CD14-positive monocyte (primary cell): ENCODE measurements at regions not wholly inside any gene's neighbourhood (a gene's known extent, or its start where the extent isn't known, plus 50 kb on each side); places are given as distances from the start of the nearest gene placed in this dataset.

Source experiments
- DNase-seq, 3 donors: peaks; one replicate each; pipeline ENCODE4 v3.0.0-alpha.2; 2011 to 2022
- H2AFZ ChIP-seq: 2 replicates; pipeline ENCODE4 v1.6.0; 2012; ENCODE audit warnings: mild to moderate bottlenecking, low read depth, low read length, inconsistent platforms; ENCODE audit not compliant: insufficient read depth, poor library complexity, severe bottlenecking
- H3K27ac ChIP-seq, 2 donors: 1 replicate in 1 of 2; 2 replicates in 1 of 2; pipeline ENCODE4 v1.5.1; 2012 to 2013; ENCODE audit warnings: low read length in 2 of 2, control low read depth in 1 of 2, inconsistent platforms in 1 of 2, low read depth in 1 of 2, mild to moderate bottlenecking in 1 of 2
- H3K27me3 ChIP-seq, 2 donors: one replicate each; pipeline versions ENCODE4 v1.6.0 to v1.6.1; 2011 to 2013; ENCODE audit warnings: low read length in 2 of 2; ENCODE audit not compliant: control insufficient read depth in 2 of 2, insufficient read depth in 2 of 2
- H3K36me3 ChIP-seq, 2 donors: replicated peaks in 1 of 2; 1 replicate in 1 of 2; 2 replicates in 1 of 2; pipeline versions ENCODE4 v1.5.1 to v1.6.1; 2012 to 2013; ENCODE audit warnings: low read length in 2 of 2, control low read depth in 1 of 2, inconsistent platforms in 1 of 2, mild to moderate bottlenecking in 1 of 2; ENCODE audit not compliant: insufficient read depth in 2 of 2, control insufficient read depth in 1 of 2
- H3K4me1 ChIP-seq, 2 donors: 1 replicate in 1 of 2; 2 replicates in 1 of 2; pipeline versions ENCODE4 v1.5.1 to v1.6.1; 2012 to 2013; ENCODE audit warnings: low read length in 2 of 2, control low read depth in 1 of 2, inconsistent platforms in 1 of 2, mild to moderate bottlenecking in 1 of 2, moderate library complexity in 1 of 2; ENCODE audit not compliant: insufficient read depth in 2 of 2, control insufficient read depth in 1 of 2
- H3K4me2 ChIP-seq: replicated peaks from 2 replicates; pipeline ENCODE3; 2012; ENCODE audit warnings: low read length, moderate library complexity, mild to moderate bottlenecking; ENCODE audit not compliant: poor library complexity, severe bottlenecking; ENCODE audit errors: extremely low read depth
- H3K4me3 ChIP-seq, 3 experiments: fragments of 200-600 bp in 1 of 3; sonication (generic) in 1 of 3; replicated peaks in 1 of 3; 1 replicate in 2 of 3; 2 replicates in 1 of 3; pipeline ENCODE4 v1.5.1; 2011 to 2013; ENCODE audit warnings: low read length in 3 of 3, mild to moderate bottlenecking in 3 of 3, control low read depth in 2 of 3, low read depth in 2 of 3, inconsistent platforms in 1 of 3, moderate library complexity in 1 of 3
- H3K79me2 ChIP-seq: 2 replicates; pipeline ENCODE4 v1.6.0; 2012; ENCODE audit warnings: mild to moderate bottlenecking, control low read depth, inconsistent platforms, low read length, moderate library complexity; ENCODE audit not compliant: insufficient read depth
- H3K9ac ChIP-seq: 2 replicates; pipeline ENCODE4 v1.6.0; 2017; ENCODE audit warnings: low read length, mild to moderate bottlenecking; ENCODE audit not compliant: insufficient read depth, poor library complexity, severe bottlenecking
- H3K9me3 ChIP-seq, 2 donors: replicated peaks in 1 of 2; 1 replicate in 1 of 2; 2 replicates in 1 of 2; pipeline versions ENCODE4 v1.5.1 to v1.6.1; 2012 to 2013; ENCODE audit warnings: low read length in 2 of 2, control low read depth in 1 of 2; ENCODE audit not compliant: control insufficient read depth in 1 of 2, insufficient read depth in 1 of 2
- H4K20me1 ChIP-seq: 2 replicates; pipeline ENCODE4 v1.6.0; 2012; ENCODE audit warnings: mild to moderate bottlenecking, low read length, control low read depth, moderate library complexity; ENCODE audit not compliant: insufficient read depth
- H3K27ac Mint-ChIP-seq, 7 donors: one replicate each; pipeline ENCODE4 v1.8.0; 2020; ENCODE audit warnings: mild to moderate bottlenecking in 7 of 7, mixed read lengths in 7 of 7, moderate library complexity in 6 of 7, inconsistent platforms in 2 of 7
- H3K27me3 Mint-ChIP-seq, 3 donors: one replicate each; pipeline ENCODE4 v1.8.0; 2021 to 2022; ENCODE audit warnings: low read depth in 3 of 3, mild to moderate bottlenecking in 3 of 3, mixed read lengths in 3 of 3, moderate library complexity in 3 of 3, inconsistent platforms in 1 of 3
- H3K36me3 Mint-ChIP-seq, 2 donors: one replicate each; pipeline ENCODE4 v1.8.0; 2020; ENCODE audit warnings: mixed read lengths in 2 of 2, inconsistent platforms in 1 of 2, mild to moderate bottlenecking in 1 of 2
- H3K4me1 Mint-ChIP-seq: one replicate; pipeline ENCODE4 v1.8.0; 2020; ENCODE audit warnings: mild to moderate bottlenecking, mixed read lengths
- H3K4me3 Mint-ChIP-seq, 2 donors: one replicate each; pipeline ENCODE4 v1.8.0; 2020; ENCODE audit warnings: mild to moderate bottlenecking in 2 of 2, mixed read lengths in 2 of 2, moderate library complexity in 1 of 2
- H3K9me3 Mint-ChIP-seq, 7 donors: one replicate each; pipeline ENCODE4 v1.8.0; 2020 to 2022; ENCODE audit warnings: mixed read lengths in 7 of 7, mild to moderate bottlenecking in 6 of 7, moderate library complexity in 6 of 7, inconsistent platforms in 2 of 7
- WGBS: methylation state at CpG from one replicate; pipeline ENCODE4 v1.1.5; 2013; ENCODE audit warnings: missing lambda C conversion rate; ENCODE audit not compliant: insufficient coverage; 5-methylcytosine and 5-hydroxymethylcytosine counted together
- intact Hi-C, 2 donors: fragments of 100-400 bp; cut with micrococcal nuclease; formaldehyde crosslinking; loops; one replicate each; pipeline versions ENCODE4 v1.15.0 to v1.15.1; 2023
- TF ChIP-seq, protein P1 (sequence below): fragments of 200-600 bp; IDR thresholded peaks from one replicate; pipeline ENCODE4 v1.8.0; 2022; ENCODE audit warnings: antibody characterized with exemption, mild to moderate bottlenecking

DNA sequence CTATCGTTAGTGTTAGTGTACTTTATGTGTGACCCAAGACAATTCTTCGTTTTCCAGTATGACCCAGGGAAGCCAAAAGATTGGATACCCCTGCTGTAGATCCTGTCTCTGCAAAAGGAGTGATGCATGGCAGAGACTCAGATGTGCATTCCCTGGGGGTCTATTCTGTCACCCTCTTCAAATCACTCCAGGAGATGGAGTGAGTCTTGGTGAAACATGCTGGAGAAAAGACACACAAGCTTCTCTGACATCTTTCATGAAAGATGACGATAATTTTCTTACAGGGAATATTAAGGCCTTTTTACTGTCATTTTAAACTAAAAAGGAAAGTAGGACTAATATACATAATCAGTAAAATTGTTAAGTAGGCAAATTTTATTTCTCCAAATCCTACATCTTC is 437.9 kb upstream of the SOX5 start:
- Histone ChIP-seq H2AFZ (no peak overlapping the region), H3K79me2 (no peaks in the 10 kb centered on the region), H4K20me1 (no peaks in the 10 kb centered on the region), H3K9me3 (peaks cover 2 to 17% of the 10 kb centered on the region in 2 donors), H3K9ac (no peak overlapping the region), H3K27ac (no peak overlapping the region), H3K36me3 (no peaks in the 10 kb centered on the region), H3K4me1 (no peaks in the 10 kb centered on the region), H3K4me3 (no peak overlapping the region), H3K4me2 (no peak overlapping the region), H3K27me3 (no peaks in the 10 kb centered on the region)
- Mint-ChIP-seq H3K27me3 (no peaks in the 10 kb centered on the region), H3K4me3 (no peak overlapping the region), H3K36me3 (no peaks in the 10 kb centered on the region), H3K27ac (no peak overlapping the region), H3K4me1 (no peaks in the 10 kb centered on the region), H3K9me3 (peaks cover 12 to 19% (median 16%) of the 10 kb centered on the region in 7 donors)
- no CpG with 5 or more reads among the region's 3 CpGs for WGBS
- intact Hi-C loops, result no loop called here
- no peak for DNase-seq
- TF ChIP-seq, protein P1, sequence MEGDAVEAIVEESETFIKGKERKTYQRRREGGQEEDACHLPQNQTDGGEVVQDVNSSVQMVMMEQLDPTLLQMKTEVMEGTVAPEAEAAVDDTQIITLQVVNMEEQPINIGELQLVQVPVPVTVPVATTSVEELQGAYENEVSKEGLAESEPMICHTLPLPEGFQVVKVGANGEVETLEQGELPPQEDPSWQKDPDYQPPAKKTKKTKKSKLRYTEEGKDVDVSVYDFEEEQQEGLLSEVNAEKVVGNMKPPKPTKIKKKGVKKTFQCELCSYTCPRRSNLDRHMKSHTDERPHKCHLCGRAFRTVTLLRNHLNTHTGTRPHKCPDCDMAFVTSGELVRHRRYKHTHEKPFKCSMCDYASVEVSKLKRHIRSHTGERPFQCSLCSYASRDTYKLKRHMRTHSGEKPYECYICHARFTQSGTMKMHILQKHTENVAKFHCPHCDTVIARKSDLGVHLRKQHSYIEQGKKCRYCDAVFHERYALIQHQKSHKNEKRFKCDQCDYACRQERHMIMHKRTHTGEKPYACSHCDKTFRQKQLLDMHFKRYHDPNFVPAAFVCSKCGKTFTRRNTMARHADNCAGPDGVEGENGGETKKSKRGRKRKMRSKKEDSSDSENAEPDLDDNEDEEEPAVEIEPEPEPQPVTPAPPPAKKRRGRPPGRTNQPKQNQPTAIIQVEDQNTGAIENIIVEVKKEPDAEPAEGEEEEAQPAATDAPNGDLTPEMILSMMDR, result no peak

DNA sequence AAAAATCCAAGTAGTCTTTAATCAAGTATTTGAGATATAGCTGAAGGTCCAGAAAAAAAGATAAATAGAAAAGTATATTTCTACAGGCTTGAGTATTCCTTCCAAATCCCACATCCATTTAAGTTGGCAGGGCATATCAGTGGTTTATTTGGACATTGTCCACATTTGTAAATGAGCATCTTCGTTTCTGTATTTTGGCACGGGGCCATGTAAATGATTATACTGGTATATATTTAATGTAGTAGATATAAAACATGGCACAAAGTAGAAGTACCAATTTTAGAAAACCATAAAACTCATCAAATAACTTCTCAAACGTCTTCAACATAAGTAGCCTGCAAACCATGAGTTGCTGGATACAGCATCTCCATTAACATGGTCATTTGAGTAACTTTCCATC is 437.4 kb upstream of the SOX5 start:
- TF ChIP-seq, protein P1, result no peak
- H3K9me3 ChIP-seq, result peaks cover 5 to 21% of the 10 kb centered on the region in 2 donors
- peaks cover 14 to 23% (median 17%) of the 10 kb centered on the region in 7 donors for H3K9me3 Mint-ChIP-seq
- DNase-seq, result no peak
- H3K4me1 Mint-ChIP-seq, result no peaks in the 10 kb centered on the region
- H3K4me1 ChIP-seq, result no peaks in the 10 kb centered on the region
- no peaks in the 10 kb centered on the region for H3K36me3 ChIP-seq
- H3K27ac Mint-ChIP-seq, result no peak overlapping the region
- intact Hi-C loops, result no loop called here
- H3K4me2 ChIP-seq, result no peak overlapping the region
- H4K20me1 ChIP-seq, result no peaks in the 10 kb centered on the region
- no peak overlapping the region for H2AFZ ChIP-seq
- H3K4me3 Mint-ChIP-seq, result no peak overlapping the region
- WGBS, result 60% methylated on average over 1 of the region's 3 CpGs
- H3K36me3 Mint-ChIP-seq, result no peaks in the 10 kb centered on the region
- H3K79me2 ChIP-seq, result no peaks in the 10 kb centered on the region
- no peaks in the 10 kb centered on the region for H3K27me3 Mint-ChIP-seq
- H3K27me3 ChIP-seq, result no peaks in the 10 kb centered on the region
- no peak overlapping the region for H3K27ac ChIP-seq
- H3K9ac ChIP-seq, result no peak overlapping the region
- H3K4me3 ChIP-seq, result no peak overlapping the region
